ENCODE measurements at regions not wholly inside any gene's neighbourhood (a gene's known extent, or its start where the extent isn't known, plus 50 kb on each side); places are given as distances from the start of the nearest gene placed in this dataset.
"Not testable (repeated sequence)": the region's sequence is repeated elsewhere in the genome, so short reads cannot be mapped to it uniquely, and the experiment has no call there.

- DNase-seq (ENCODE audit: low read depth in 2 of 2), result no peak
Measured at GRCh38 chr15:96894659-96895058, 564.2 kb downstream of the NR2F2 start.

GRCh38 chr15:96896766-96897165, 566.3 kb downstream of the NR2F2 start:
- DNase-seq (ENCODE audit: low read depth in 2 of 2), result no peak

GRCh38 chr15:96914081-96914480, 583.6 kb downstream of the NR2F2 start:
- no peak for DNase-seq (ENCODE audit: low read depth in 2 of 2)

GRCh38 chr15:96916750-96917149, 586.2 kb downstream of the NR2F2 start:
- no peak for DNase-seq (ENCODE audit: low read depth in 2 of 2)

GRCh38 chr15:96924570-96924969, 594.1 kb downstream of the NR2F2 start:
- DNase-seq (ENCODE audit: low read depth in 2 of 2), result no peak

- no peak for DNase-seq (ENCODE audit: low read depth in 2 of 2)
Measured at GRCh38 chr15:96947296-96948229, 617.1 kb downstream of the NR2F2 start.

- DNase-seq (ENCODE audit: low read depth in 2 of 2), result no peak
Measured at GRCh38 chr15:96948981-96949380, 618.5 kb downstream of the NR2F2 start.

- no peak for DNase-seq (ENCODE audit: low read depth in 2 of 2)
Measured at GRCh38 chr15:96958721-96959120, 628.2 kb downstream of the NR2F2 start.

GRCh38 chr15:96959501-96959900, 629.0 kb downstream of the NR2F2 start:
- no peak for DNase-seq (ENCODE audit: low read depth in 2 of 2)

GRCh38 chr15:96960711-96961480, 630.4 kb downstream of the NR2F2 start:
- no peak for DNase-seq (ENCODE audit: low read depth in 2 of 2)

- DNase-seq (ENCODE audit: low read depth in 2 of 2), result no peak
Measured at GRCh38 chr15:96966554-96966953, 636.1 kb downstream of the NR2F2 start.

- no peak for DNase-seq (ENCODE audit: low read depth in 2 of 2)
Measured at GRCh38 chr15:96969732-96970710, 639.5 kb downstream of the NR2F2 start.

GRCh38 chr15:96972201-96972600, 641.7 kb downstream of the NR2F2 start:
- no peak for DNase-seq (ENCODE audit: low read depth in 2 of 2)

GRCh38 chr15:96974761-96975160, 644.3 kb downstream of the NR2F2 start:
- no peak for DNase-seq (ENCODE audit: low read depth in 2 of 2)

- no peak for DNase-seq (ENCODE audit: low read depth in 2 of 2)
Measured at GRCh38 chr15:96977886-96978285, 647.4 kb downstream of the NR2F2 start.

- DNase-seq (ENCODE audit: low read depth in 2 of 2), result no peak
Measured at GRCh38 chr15:96978937-96979473, 648.5 kb downstream of the NR2F2 start.

GRCh38 chr15:96984121-96984671, 653.7 kb downstream of the NR2F2 start:
- DNase-seq (ENCODE audit: low read depth in 2 of 2), result not testable (repeated sequence)

GRCh38 chr15:96992817-96993216, 662.3 kb downstream of the NR2F2 start:
- no peak for DNase-seq (ENCODE audit: low read depth in 2 of 2)

GRCh38 chr15:96997538-96997937, 667.0 kb downstream of the NR2F2 start:
- DNase-seq (ENCODE audit: low read depth in 2 of 2), result no peak

- no peak for DNase-seq (ENCODE audit: low read depth in 2 of 2)
Measured at GRCh38 chr15:97009031-97009431, 678.5 kb downstream of the NR2F2 start.

GRCh38 chr15:97012986-97013385, 682.5 kb downstream of the NR2F2 start:
- DNase-seq (ENCODE audit: low read depth in 2 of 2), result no peak

Data from fibroblast of skin of left quadriceps (primary cell).